ENCODE measurements at regions not wholly inside any gene's neighbourhood (a gene's known extent, or its start where the extent isn't known, plus 50 kb on each side); places are given as distances from the start of the nearest gene placed in this dataset.

- no peak for ATAC-seq (replicated peaks in 6 of 8)
- Histone ChIP-seq H3K4me1 (replicated peaks in 1 of 2) (no peaks in the 10 kb centered on the region), H3K4me3 (no peak overlapping the region), H3K27ac (no peak overlapping the region)
- in situ Hi-C loops (cut with MboI; ENCODE audit: low pct_unique_long_range_greater_than_20kb in 2 of 9, low sequenced_read_pairs in 9 of 9, unreplicated experiment in 9 of 9), result no loop called here
- 8 to 100% (median 56%) methylated on average over 1 of the region's 1 CpG; no CpG with 5 or more reads in 3 of the 10 experiments for WGBS, 10 experiments
These were observed 418.6 kb downstream of the SLCO4C1 start for GRCh38 chr5:101877451-101877850.

- in situ Hi-C loops (cut with MboI; ENCODE audit: low pct_unique_long_range_greater_than_20kb in 2 of 9, low sequenced_read_pairs in 9 of 9, unreplicated experiment in 9 of 9), result no loop called here
- 0 to 100% (median 78%) methylated on average over 1 of the region's 1 CpG; no CpG with 5 or more reads in 1 of the 10 experiments for WGBS, 10 experiments
- Histone ChIP-seq H3K4me3 (no peak overlapping the region), H3K4me1 (replicated peaks in 1 of 2) (no peaks in the 10 kb centered on the region), H3K27ac (no peak overlapping the region)
- ATAC-seq (replicated peaks in 6 of 8), result no peak
These were observed 429.6 kb downstream of the SLCO4C1 start for GRCh38 chr5:101866473-101866872.

GRCh38 chr5:101860563-101860962 is 435.5 kb downstream of the SLCO4C1 start:
- H3K27ac ChIP-seq, result no peak overlapping the region
- no peak for ATAC-seq (replicated peaks in 6 of 8)
- 0 to 100% (median 38%) methylated on average over 1 to 5 of the region's 6 CpGs; no CpG with 5 or more reads in 4 of the 10 experiments for WGBS, 10 experiments
- H3K4me3 ChIP-seq, result no peak overlapping the region
- no peaks in the 10 kb centered on the region for H3K4me1 ChIP-seq (replicated peaks in 1 of 2)
- in situ Hi-C loops (cut with MboI; ENCODE audit: low pct_unique_long_range_greater_than_20kb in 2 of 9, low sequenced_read_pairs in 9 of 9, unreplicated experiment in 9 of 9), result no loop called here

GRCh38 chr5:101860145-101860544 is 435.9 kb downstream of the SLCO4C1 start:
- Histone ChIP-seq H3K27ac (no peak overlapping the region), H3K4me3 (no peak overlapping the region), H3K4me1 (replicated peaks in 1 of 2) (no peaks in the 10 kb centered on the region)
- in situ Hi-C loops (cut with MboI; ENCODE audit: low pct_unique_long_range_greater_than_20kb in 2 of 9, low sequenced_read_pairs in 9 of 9, unreplicated experiment in 9 of 9), result no loop called here
- ATAC-seq (replicated peaks in 6 of 8), result no peak
- 80% methylated on average over 2 of the region's 10 CpGs; no CpG with 5 or more reads in 9 of the 10 experiments for whole genome bisulfite sequencing, 10 experiments

GRCh38 chr5:101846496-101846895 is 449.6 kb downstream of the SLCO4C1 start:
- ATAC-seq (replicated peaks in 6 of 8), result peak in 5 of 8 experiments; percentile 78 to 99 (median 80)
- Histone ChIP-seq H3K27ac (no peak overlapping the region), H3K4me1 (replicated peaks in 1 of 2) (peaks cover 0 to 8% of the 10 kb centered on the region in 2 donors), H3K4me3 (no peak overlapping the region)
- in situ Hi-C loops (cut with MboI; ENCODE audit: low pct_unique_long_range_greater_than_20kb in 2 of 9, low sequenced_read_pairs in 9 of 9, unreplicated experiment in 9 of 9), result no loop called here

GRCh38 chr5:101843055-101843454 is 453.0 kb downstream of the SLCO4C1 start:
- peaks cover 0 to 8% of the 10 kb centered on the region in 2 donors for H3K4me1 ChIP-seq (replicated peaks in 1 of 2)

GRCh38 chr5:101838435-101838834 is 457.6 kb downstream of the SLCO4C1 start:
- no peaks in the 10 kb centered on the region for H3K4me1 ChIP-seq (replicated peaks in 1 of 2)
- 0 to 100% (median 83%) methylated on average over 1 to 5 of the region's 5 CpGs for WGBS, 10 experiments
- ATAC-seq (replicated peaks in 6 of 8), result peak in 1 of 8 experiments; percentile 81
- in situ Hi-C loops (cut with MboI; ENCODE audit: low pct_unique_long_range_greater_than_20kb in 2 of 9, low sequenced_read_pairs in 9 of 9, unreplicated experiment in 9 of 9), result no loop called here
- no peak overlapping the region for H3K4me3 ChIP-seq
- H3K27ac ChIP-seq, result no peak overlapping the region

More at GRCh38 chr5:101843055-101843454, 453.0 kb downstream of the SLCO4C1 start:
- 0 to 90% (median 14%) methylated on average over 1 of the region's 1 CpG; no CpG with 5 or more reads in 5 of the 10 experiments for WGBS, 10 experiments
- ATAC-seq (replicated peaks in 6 of 8), result no peak
- no peak overlapping the region for H3K27ac ChIP-seq
- in situ Hi-C loops (cut with MboI; ENCODE audit: low pct_unique_long_range_greater_than_20kb in 2 of 9, low sequenced_read_pairs in 9 of 9, unreplicated experiment in 9 of 9), result no loop called here
- H3K4me3 ChIP-seq, result no peak overlapping the region

- 0 to 80% (median 51%) methylated on average over 3 to 4 of the region's 4 CpGs for WGBS, 10 experiments
- no peak for ATAC-seq (replicated peaks in 6 of 8)
- in situ Hi-C loops (cut with MboI; ENCODE audit: low pct_unique_long_range_greater_than_20kb in 2 of 9, low sequenced_read_pairs in 9 of 9, unreplicated experiment in 9 of 9), result no loop called here
These were observed 466.8 kb downstream of the SLCO4C1 start for GRCh38 chr5:101829255-101829654.

GRCh38 chr5:101811466-101811865 is 484.6 kb downstream of the SLCO4C1 start:
- in situ Hi-C loops (cut with MboI; ENCODE audit: low pct_unique_long_range_greater_than_20kb in 2 of 9, low sequenced_read_pairs in 9 of 9, unreplicated experiment in 9 of 9), result no loop called here
- H3K27ac ChIP-seq, result no peak overlapping the region
- no peaks in the 10 kb centered on the region for H3K4me1 ChIP-seq (replicated peaks in 1 of 2)
- ATAC-seq (replicated peaks in 6 of 8), result no peak
- no peak overlapping the region for H3K4me3 ChIP-seq

More at GRCh38 chr5:101829255-101829654, 466.8 kb downstream of the SLCO4C1 start:
- Histone ChIP-seq H3K4me3 (no peak overlapping the region), H3K27ac (no peak overlapping the region), H3K4me1 (replicated peaks in 1 of 2) (no peaks in the 10 kb centered on the region)

- no peak for ATAC-seq (replicated peaks in 6 of 8)
- Histone ChIP-seq H3K4me1 (replicated peaks in 1 of 2) (no peaks in the 10 kb centered on the region), H3K27ac (no peak overlapping the region), H3K4me3 (no peak overlapping the region)
- in situ Hi-C loops (cut with MboI; ENCODE audit: low pct_unique_long_range_greater_than_20kb in 2 of 9, low sequenced_read_pairs in 9 of 9, unreplicated experiment in 9 of 9), result no loop called here
- WGBS, 10 experiments, result 0 to 100% (median 71%) methylated on average over 1 of the region's 2 CpGs; no CpG with 5 or more reads in 7 of the 10 experiments
These were observed 489.7 kb downstream of the SLCO4C1 start for GRCh38 chr5:101806410-101806809.

GRCh38 chr5:101796427-101796826 is 499.7 kb downstream of the SLCO4C1 start:
- in situ Hi-C loops (cut with MboI; ENCODE audit: low pct_unique_long_range_greater_than_20kb in 2 of 9, low sequenced_read_pairs in 9 of 9, unreplicated experiment in 9 of 9), result no loop called here
- Histone ChIP-seq H3K4me3 (no peak overlapping the region), H3K4me1 (replicated peaks in 1 of 2) (no peaks in the 10 kb centered on the region), H3K27ac (no peak overlapping the region)
- ATAC-seq (replicated peaks in 6 of 8), result no peak

GRCh38 chr5:101788797-101789196 is 507.3 kb downstream of the SLCO4C1 start:
- WGBS, 10 experiments, result 0 to 76% (median 53%) methylated on average over 1 to 3 of the region's 4 CpGs

GRCh38 chr5:101785090-101785489 is 511.0 kb downstream of the SLCO4C1 start:
- peaks cover 2 to 3% of the 10 kb centered on the region in 2 donors for H3K4me1 ChIP-seq (replicated peaks in 1 of 2)
- 0 to 83% (median 67%) methylated on average over 1 to 2 of the region's 2 CpGs; no CpG with 5 or more reads in 1 of the 10 experiments for WGBS, 10 experiments
- no peak overlapping the region for H3K27ac ChIP-seq
- H3K4me3 ChIP-seq, result no peak overlapping the region
- in situ Hi-C loops (cut with MboI; ENCODE audit: low pct_unique_long_range_greater_than_20kb in 2 of 9, low sequenced_read_pairs in 9 of 9, unreplicated experiment in 9 of 9), result no loop called here
- ATAC-seq (replicated peaks in 6 of 8), result no peak

More at GRCh38 chr5:101788797-101789196, 507.3 kb downstream of the SLCO4C1 start:
- no peak overlapping the region for H3K27ac ChIP-seq
- H3K4me3 ChIP-seq, result no peak overlapping the region
- no peak for ATAC-seq (replicated peaks in 6 of 8)
- in situ Hi-C loops (cut with MboI; ENCODE audit: low pct_unique_long_range_greater_than_20kb in 2 of 9, low sequenced_read_pairs in 9 of 9, unreplicated experiment in 9 of 9), result no loop called here
- no peaks in the 10 kb centered on the region for H3K4me1 ChIP-seq (replicated peaks in 1 of 2)

GRCh38 chr5:101783241-101784013 is 512.7 kb downstream of the SLCO4C1 start:
- in situ Hi-C loops (cut with MboI; ENCODE audit: low pct_unique_long_range_greater_than_20kb in 2 of 9, low sequenced_read_pairs in 9 of 9, unreplicated experiment in 9 of 9), result no loop called here
- Histone ChIP-seq H3K27ac (no peak overlapping the region), H3K4me1 (replicated peaks in 1 of 2) (peaks cover 2 to 3% of the 10 kb centered on the region in 2 donors), H3K4me3 (no peak overlapping the region)
- 0 to 100% (median 56%) methylated on average over 1 to 15 of the region's 26 CpGs; no CpG with 5 or more reads in 1 of the 10 experiments for WGBS, 10 experiments
- ATAC-seq (replicated peaks in 6 of 8), result peak in 3 of 8 experiments; percentile 16 to 50 (median 26)
